GM21423 (cell line): ENCODE measurements at regions not wholly inside any gene's neighbourhood (a gene's known extent, or its start where the extent isn't known, plus 50 kb on each side); places are given as distances from the start of the nearest gene placed in this dataset.

Source experiments
- ATAC-seq: cut with Tn5 transposase; IDR thresholded peaks from one replicate; pipeline ENCODE4 v1.9.1; 2021; ENCODE audit warnings: mild to moderate bottlenecking, moderate library complexity; ENCODE audit not compliant: unreplicated experiment

DNA sequence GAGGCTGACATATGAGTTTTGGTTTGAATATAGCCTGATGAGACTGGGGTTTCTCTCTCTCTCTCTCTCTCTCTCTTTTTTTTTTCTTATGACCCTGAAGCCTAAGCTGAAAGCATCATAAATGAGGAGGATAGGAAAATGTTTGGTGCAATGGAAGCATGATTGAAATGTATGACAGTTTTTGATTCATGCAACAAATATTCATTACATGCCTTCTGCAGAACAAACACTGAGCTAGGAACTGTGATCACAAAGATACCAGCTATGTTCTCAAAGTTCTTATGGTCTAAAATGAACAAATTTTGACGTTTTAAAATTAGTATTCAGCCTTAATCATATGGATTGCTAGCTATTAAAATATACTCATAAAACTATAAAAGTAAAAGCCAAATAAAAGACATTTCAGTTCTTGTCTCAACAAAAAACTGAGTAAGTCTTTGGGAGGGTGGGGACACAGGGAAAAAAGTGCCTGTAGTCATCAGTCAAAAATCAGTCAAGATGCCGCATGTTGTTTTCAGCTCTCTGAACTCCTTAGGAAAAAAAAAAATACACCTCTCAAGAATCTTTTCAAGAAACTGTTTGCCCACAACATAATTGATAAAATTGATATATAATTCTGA, 57.2 kb downstream of the NKX6-1 start:
- ATAC-seq: no peak

GRCh38 chr4:84439996-84440395, 59.1 kb downstream of the NKX6-1 start:
- no peak for ATAC-seq

- ATAC-seq: no peak
Measured at GRCh38 chr4:84436812-84437211, 62.3 kb downstream of the NKX6-1 start.

GRCh38 chr4:84434344-84434743, 64.7 kb downstream of the NKX6-1 start:
- no peak for ATAC-seq

GRCh38 chr4:84433633-84434222, 65.4 kb downstream of the NKX6-1 start:
- ATAC-seq: no peak

DNA sequence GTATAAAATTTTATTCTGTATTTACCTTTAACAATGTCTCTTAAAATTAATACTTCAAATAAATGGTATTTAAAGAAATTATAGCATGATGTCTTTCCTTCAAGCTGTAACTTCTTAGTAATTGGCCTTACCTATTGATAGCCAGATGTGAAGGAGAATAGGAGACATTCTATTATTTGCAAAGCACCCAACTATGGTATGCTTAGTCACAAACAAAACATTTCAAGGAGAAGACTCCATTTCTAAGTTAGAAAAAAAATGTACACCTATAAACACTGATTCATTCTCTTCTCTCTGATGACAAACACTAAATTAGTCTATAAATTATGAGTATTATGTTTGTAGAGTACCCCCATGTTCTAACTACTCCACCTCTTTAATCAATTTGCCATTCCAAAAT, 66.4 kb downstream of the NKX6-1 start:
- ATAC-seq: no peak

DNA sequence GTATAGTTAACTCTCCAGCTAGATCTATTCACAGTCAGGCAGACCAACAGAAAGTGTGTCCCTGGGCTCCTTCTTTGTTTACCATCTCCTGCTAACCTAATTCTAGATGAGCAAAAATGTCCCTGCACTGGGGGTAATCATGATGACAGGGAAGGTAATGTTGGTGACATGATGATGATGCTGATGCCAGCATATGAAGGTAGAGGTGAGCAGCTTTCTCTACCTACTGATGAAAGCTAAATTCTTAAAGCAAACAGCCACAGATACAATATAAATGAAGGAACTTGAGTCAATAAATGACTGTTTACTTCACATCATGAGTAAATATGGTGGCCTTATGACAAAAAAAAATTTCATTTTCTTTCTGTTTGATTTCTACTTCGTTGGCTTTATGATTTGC, 78.5 kb downstream of the NKX6-1 start:
- ATAC-seq: no peak

- ATAC-seq: no peak
Measured at GRCh38 chr4:84419201-84419600, 79.9 kb downstream of the NKX6-1 start.

DNA sequence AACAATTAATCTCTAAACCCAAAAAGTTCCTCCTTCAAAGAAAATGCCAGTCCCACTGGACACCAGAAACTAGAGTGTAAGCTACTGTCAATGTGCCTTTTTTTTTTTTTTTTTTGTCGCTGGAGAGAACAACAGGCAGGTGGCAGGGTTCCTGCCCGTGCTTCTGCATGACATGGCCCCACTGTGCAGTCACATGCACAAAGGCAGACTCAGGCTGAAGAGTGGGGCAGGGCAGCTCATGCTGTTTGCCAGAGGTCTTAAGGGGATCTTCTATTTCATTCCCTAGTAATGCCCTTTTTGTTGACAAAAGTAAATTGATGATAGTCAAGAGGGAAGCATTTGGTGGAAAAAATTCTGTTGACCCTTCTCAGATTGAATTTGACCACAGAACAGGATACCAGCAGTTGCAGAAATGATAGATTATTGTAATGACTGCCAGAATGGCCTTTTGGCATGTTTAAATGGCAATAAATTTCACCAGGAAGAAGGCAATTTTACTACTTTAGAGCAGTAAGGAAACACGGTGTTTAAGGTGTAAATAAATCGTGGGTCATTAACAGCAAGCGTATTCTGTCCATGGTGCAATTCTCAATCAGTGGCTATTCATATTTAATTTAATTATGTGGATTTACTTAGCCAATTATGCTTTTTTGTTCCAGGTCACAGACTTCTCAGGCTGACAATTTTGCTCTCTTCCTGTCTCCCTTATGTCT, 80.9 kb downstream of the NKX6-1 start:
- no peak for ATAC-seq

- ATAC-seq: no peak
Measured at GRCh38 chr4:84413976-84414375, 85.1 kb downstream of the NKX6-1 start.

DNA sequence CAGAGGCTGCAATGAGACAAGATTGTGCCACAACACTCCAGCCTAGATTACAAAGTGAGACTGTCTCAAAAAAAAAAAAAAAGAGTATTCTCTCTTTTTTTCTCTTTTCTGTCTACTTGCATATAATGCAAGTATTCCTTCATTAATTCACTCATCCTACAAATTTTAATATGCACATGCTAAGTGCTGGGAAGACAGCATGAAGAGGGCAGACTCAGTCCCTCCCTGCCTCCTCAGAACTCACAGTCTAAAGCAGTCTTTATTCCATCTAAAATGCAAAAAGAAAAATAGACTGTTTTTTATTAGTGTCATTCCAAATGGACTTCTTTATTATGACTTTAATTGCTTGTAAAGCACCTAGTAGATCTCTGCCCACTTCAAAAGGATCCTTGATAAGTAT, 85.6 kb downstream of the NKX6-1 start:
- ATAC-seq: no peak

DNA sequence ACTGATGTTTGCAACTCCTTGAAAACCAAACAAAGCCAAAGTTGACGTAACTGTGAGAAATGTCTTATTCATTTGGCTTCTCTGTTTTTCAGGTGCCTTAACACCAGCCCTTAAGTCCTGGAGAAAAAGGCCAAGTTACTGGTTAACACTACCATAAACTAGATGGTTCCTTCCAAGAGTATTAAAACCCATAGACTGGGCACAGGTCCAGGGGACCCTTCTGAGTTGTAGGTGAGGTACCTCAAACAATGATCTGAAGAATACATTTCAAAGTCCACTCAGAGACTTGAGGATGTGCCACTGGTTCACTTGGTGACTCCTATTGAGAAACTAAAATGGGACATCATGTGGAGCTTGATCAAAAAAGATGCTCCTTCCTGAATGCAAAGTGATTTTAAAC, 87.0 kb downstream of the NKX6-1 start:
- no peak for ATAC-seq

GRCh38 chr4:84407554-84408407, 91.3 kb downstream of the NKX6-1 start:
- ATAC-seq: no peak

DNA sequence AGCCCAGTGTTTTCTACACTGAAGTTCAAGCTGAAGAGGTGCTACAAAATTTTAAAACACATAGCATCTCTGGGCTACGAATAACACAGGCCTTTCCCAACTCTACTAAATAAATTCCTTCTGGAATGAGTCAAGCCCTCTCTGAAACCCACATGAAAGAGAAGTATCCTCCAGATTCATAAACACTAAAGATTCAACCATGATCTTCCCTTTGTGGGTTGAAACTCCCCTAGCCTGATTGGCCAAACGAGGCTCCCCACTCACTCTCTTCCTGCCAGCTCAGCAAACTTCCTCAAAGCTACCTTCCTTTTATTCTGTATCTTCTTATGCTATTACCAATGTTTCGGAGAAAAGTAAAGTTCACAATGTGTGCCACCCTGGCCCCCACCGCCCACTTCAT, 95.4 kb downstream of the NKX6-1 start:
- ATAC-seq: no peak

DNA sequence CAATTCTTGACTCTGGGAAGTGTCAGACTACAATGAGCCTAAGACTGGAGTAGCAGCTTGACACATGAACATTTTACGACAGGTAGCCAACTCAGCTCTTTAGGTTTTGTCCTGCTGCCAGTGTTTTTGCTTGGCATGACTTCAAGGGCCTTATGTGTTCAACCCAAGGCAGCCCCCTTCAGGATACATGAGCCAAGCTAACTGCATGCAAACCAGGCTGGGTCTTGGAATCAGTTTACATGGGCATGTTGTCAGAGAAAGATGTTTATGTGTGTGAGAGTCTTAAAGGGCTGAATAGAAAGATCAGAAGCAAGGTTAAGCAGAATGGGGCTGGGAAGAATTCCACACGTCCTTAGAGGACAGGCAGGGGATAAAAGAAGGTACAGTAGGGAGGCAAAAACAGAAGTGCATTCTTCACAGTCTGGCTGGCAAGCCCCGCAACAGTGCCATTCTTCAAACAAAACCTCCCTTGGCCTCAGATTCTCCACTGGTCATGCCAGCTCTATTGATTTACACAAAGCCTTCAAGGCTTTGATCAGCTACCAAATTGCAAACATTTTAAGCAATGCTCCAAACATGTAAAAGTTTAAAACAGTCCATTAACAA, 97.3 kb downstream of the NKX6-1 start:
- ATAC-seq: no peak

GRCh38 chr4:84394386-84394785, 104.7 kb downstream of the NKX6-1 start:
- ATAC-seq: no peak

- ATAC-seq: no peak
Measured at GRCh38 chr4:84392951-84393590, 106.0 kb downstream of the NKX6-1 start.

DNA sequence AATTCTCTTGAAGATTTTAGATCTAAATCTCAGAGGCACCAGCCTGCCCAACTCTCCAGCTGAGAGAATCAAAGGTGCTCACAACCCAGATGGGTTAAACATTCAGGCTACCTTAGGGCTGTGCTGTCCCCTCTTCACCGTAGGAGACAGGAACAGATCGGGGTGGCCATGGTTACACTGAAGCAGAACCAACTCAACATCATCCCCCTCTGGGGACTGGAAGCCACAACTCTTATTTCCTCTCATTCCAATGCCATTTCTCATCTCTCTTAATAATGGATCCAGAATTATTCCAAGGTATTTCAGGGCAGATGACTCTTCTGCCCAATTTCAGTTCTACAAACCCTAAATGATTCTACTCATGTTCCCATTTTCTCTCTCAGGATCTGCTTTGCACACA, 109.7 kb downstream of the NKX6-1 start:
- ATAC-seq: no peak

DNA sequence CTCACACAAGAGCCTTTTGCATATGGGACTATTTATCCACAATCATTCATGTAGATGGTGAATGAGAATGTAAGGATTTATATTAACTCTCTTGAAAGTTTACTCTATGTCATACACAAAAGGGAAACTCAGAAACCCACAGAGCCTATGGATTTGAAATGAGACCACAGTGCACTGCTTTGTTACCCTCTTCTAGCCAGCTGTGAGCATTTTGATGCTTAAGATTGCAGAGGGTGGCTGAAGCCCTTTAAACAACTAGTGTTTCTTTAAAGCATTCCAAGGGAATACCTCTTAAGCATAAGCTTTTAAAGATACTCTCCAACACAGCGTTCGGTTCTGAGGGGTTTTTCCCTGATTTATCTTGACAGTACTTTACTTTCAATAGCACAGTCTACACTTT, 113.9 kb downstream of the NKX6-1 start:
- no peak for ATAC-seq

DNA sequence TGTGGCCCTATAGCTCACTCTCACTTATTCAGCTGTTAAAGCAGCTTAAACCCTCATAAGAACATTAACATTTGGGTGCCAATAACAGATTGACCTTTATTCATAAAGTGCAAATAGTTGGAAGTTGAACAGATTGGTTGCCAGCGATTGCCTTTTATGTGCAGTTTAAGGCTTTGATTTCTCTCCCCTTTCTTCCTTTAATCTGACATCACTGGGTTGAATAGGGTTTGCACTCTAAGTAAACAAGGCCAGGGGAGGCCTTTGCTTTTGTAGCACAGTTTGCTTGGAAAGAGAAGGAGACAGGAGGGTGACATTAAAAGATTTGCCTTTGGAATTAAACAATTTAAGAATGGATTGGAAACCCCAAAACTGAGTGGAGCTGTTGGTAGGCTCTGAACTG, 114.3 kb downstream of the NKX6-1 start:
- ATAC-seq: no peak

DNA sequence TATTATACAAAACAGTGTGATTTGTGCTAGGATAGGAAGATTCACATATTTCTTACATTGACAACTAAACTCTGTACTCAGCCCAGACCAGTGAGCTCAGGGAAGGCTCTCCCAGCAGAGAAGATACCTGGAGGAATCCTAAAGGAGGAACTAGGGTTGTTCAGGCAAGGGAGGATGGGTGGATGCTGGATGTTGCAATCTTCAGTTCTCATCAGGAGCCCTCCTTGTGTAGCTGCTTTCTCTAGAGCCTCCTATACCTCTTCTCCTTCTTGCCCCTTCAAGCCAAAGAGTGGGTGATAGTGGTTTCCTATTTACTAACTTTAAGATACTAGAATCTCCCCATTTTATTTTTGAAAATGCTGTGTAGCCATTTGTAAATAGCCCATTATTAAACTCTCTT, 117.3 kb downstream of the NKX6-1 start:
- no peak for ATAC-seq
